DMS53 treated with DMSO at 0.1 percent for 48 hours (cell line): ENCODE measurements at regions not wholly inside any gene's neighbourhood (a gene's known extent, or its start where the extent isn't known, plus 50 kb on each side); places are given as distances from the start of the nearest gene placed in this dataset.
"Not testable (repeated sequence)": the region's sequence is repeated elsewhere in the genome, so short reads cannot be mapped to it uniquely, and the experiment has no call there.

Source experiments
- DNase-seq: peaks from one replicate; lab custom pipeline; 2025; ENCODE audit not compliant: unreplicated experiment; lab: John Stamatoyannopoulos, UW

DNA sequence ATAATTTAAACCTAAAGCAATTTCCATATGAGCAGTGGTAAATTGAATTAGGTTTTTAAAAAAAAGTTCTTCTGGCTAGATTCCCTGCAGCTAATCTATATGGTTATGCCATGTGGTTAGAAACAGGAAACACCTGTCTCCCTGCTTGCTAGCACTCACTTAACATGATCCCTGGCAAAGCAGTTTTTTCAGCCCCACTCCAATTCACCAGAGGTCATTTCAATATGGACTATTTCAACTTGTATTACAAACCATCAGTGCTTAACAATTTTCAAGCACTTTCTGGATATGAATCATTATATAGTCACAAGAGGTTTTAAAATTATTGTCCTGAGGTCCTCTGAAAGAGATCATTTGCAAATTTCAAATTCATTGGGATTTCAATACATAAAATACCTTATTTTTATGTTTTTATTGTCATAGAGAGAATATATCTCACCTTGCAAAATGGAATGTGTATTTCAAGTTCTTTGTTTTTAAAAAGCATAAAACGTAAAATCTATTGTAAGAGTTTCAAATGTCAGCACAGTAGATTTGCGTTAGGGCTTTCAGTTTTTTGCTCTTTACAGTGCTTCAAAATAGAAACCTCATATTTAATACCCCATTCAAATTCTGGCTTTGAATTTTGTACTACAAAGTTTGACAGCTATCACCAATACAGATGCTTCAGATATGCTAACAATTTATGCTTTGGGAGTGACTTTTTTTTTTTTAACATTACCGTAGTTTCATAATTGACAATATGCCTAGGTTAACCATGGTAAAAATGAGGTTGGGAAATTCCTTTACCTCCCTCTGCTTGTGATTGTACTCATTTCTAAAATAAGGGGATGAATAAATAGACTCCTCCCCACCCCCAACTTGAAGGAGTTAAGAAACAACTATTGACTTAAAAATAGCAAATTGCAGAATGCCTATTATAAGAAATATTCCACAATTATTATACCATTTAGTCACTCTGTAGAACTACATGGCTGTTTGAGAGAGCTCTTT, 117.5 kb upstream of the HGF start:
- peak; percentile 75 for DNase-seq

GRCh38 chr7:81886211-81886764, 116.4 kb upstream of the HGF start:
- no peak for DNase-seq

GRCh38 chr7:81884817-81885216, 115.0 kb upstream of the HGF start:
- DNase-seq: no peak

GRCh38 chr7:81883801-81884393, 114.0 kb upstream of the HGF start:
- DNase-seq: no peak

DNA sequence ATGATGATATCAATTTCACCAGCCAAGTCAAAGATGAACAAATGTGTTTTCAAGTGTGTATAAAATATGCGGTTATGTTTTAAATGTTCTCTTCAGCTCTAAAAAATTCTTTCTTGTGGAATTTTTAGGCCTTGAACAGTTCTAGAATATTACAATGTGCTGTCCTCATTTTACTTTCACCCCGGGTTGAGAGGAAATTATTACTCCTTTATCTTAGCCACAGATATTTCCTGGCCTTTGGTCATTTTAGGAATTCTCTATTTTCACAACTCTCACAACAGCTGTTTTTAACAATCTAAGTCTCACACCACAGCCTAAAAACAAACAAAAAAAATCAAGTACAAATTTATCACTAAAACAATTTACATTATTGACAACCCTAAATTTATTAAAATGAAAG, 112.2 kb upstream of the HGF start:
- DNase-seq: no peak

GRCh38 chr7:81877890-81878289, 108.0 kb upstream of the HGF start:
- no peak for DNase-seq

- no peak for DNase-seq
Observed at GRCh38 chr7:81873559-81873958, 103.7 kb upstream of the HGF start.

DNA sequence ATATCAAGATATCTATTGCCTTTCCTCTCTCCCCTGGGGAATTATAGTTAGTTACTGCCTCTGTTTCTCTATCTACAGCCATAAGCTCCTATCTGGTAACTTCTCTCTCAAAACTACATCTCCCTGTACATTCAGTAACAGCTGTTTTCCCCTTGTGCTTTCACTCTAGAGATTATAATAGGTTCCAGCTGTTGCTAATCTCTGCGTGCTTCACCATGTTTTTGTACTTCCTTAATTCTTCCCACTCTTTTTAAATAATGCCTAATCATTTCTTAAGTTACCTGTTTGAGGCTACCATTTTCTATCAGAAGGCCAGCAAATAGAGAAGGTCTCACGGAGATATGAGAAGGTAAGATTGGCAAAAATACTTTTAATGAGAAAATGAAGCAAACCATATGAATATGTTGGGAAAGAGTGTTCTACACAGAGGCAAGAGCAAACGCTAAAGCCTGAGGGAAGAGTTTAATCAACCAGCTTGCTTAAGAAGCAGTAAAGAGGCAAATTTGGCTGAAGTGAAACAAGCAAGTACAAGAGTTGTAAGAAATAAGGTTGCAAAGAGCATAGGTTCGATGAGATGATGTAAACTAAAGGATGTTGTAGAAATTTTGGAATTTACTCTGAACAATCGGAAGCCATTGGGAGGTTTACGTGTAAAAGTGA, 101.9 kb upstream of the HGF start:
- DNase-seq: no peak

DNA sequence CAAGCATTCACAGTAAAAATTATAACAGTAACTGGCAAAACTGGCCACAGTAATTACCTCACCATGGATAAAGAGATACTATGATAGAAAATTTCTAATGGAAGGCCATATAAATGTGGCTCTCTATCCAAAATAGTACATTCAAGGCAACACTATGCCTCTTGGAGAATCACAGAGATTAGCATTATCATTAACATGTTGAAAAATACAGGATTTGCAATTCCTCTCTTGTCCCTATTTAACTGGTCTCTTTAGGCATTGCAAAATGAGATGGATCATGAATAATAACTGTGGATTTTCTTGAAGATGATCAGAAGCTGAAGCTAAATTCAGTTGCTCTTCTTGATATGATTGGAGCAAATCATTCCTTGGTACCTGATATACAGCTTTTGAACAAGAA, 100.8 kb upstream of the HGF start:
- no peak for DNase-seq

DNA sequence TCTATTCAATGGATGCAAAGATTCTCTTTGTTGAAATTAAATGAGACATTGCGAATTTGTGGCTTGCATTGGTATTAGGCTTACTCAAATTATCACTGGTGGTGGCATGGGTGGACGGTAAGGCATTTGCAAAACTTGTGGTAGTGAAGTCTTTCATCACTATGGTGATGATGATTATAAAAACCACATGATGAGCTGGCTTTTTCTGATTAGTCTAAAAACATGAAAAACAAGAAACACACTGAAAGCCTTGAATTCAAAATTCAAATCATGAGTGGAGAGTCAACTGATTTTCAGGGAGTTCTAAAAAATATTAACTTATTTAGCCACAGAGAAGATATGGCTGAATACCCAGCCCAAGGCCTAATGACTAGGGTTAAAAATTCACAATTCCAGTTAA, 99.8 kb upstream of the HGF start:
- no peak for DNase-seq

- DNase-seq: no peak
Observed at GRCh38 chr7:81865754-81866153, 95.9 kb upstream of the HGF start.

GRCh38 chr7:81859433-81859832, 89.6 kb upstream of the HGF start:
- no peak for DNase-seq

DNA sequence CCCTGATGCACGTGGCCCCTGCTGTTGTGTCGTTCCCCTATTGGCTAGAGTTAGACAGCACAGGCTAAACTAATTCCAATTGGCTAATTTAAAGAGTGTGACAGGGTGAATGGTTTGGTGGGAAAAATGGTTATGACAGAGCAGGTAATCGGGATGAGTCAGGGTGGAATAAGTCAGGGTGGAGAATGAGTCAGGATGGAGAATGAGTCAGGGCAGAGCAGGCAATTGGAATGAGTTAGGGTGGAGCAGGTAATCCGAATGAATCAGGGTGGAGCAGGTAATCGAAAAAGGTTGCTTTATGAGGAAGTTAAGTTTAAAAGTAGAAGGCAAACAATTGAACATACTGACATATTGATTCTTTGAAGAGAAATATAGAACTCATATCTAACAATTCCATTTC, 89.0 kb upstream of the HGF start:
- DNase-seq: not testable (repeated sequence)

GRCh38 chr7:81857385-81857784, 87.5 kb upstream of the HGF start:
- no peak for DNase-seq

DNA sequence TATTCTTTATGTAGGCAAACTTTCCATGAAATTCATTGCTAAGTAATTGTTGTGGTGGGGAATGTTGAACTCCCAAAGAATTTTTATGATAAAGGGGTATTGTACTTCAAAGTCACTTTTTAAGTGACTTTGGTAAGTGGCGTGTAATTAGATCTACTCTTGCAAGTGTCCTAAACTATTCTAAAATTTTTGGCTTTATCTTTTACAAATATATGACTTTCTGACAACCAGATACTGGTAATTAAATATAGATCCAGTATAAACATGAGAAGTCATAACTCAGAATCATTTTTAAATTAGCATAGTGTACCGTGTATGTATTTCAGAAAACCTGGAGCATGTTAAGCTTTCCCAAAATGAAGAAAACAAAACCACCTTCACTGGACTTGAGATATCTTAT, 84.7 kb upstream of the HGF start:
- DNase-seq: no peak

DNA sequence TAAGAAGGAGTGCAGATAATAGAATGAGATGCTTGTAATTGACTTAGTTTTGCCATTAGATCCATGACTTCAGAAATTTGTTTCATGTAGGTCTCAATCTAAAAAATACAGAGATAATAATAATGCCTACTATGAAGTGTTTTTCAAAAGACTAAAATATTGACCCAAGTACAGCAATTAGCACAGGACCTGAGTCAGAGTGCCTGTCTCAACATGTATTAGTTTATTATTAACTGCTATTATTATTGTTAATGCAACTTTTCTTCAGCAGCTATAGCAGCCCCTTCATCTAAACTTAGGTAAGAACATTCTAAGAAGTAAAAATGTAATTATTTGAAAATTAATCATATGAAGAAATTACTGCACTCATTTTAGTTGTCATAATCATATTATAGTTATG, 82.9 kb upstream of the HGF start:
- DNase-seq: no peak

- no peak for DNase-seq
Observed at GRCh38 chr7:81851413-81851812, 81.6 kb upstream of the HGF start.

- DNase-seq: peak; percentile 52
Observed at GRCh38 chr7:81846398-81846797, 76.6 kb upstream of the HGF start.

DNA sequence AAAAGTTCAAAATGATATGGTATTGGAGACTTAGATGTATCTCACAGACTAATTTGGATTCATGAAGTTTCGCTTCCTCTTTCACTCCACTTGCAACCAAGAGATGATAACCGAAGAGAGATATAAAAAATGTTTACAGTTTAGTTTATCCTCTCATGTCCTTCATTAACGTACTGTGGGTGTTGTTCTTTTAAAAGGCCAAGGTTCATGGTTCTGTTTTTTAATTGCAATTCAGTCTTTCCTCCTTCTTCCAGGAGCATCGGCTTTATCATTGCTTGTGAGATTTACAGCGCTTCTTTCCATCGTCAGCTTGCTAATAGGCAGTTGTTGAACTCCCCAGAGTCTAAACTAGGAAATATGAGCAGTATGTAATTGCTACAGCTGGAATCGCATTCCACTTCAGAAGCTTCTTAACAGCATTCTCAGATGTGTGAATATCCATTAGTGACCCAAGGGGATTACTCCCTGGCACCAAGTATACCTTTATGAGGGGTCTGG, 75.9 kb upstream of the HGF start:
- no peak for DNase-seq

- DNase-seq: not testable (repeated sequence)
Observed at GRCh38 chr7:81843657-81844056, 73.8 kb upstream of the HGF start.

GRCh38 chr7:81842361-81842760, 72.5 kb upstream of the HGF start:
- DNase-seq: no peak
